Retinal pigment epithelial cell (primary cell): ENCODE measurements at regions not wholly inside any gene's neighbourhood (a gene's known extent, or its start where the extent isn't known, plus 50 kb on each side); places are given as distances from the start of the nearest gene placed in this dataset.

ENCODE experiments used
- DNase-seq: peaks from one replicate; pipeline ENCODE4 v3.0.0-alpha.2; 2010; ENCODE audit warnings: low read depth
- H3K4me3 ChIP-seq: 2 replicates; pipeline ENCODE4 v1.5.1; 2011; ENCODE audit warnings: mild to moderate bottlenecking, low read length, control low read depth, moderate library complexity
- TF ChIP-seq, protein P1 (sequence below): conservative IDR thresholded peaks from 2 replicates; pipeline ENCODE4 v1.5.1; 2011; ENCODE audit warnings: low read depth, low read length, control low read depth, inconsistent platforms

DNA sequence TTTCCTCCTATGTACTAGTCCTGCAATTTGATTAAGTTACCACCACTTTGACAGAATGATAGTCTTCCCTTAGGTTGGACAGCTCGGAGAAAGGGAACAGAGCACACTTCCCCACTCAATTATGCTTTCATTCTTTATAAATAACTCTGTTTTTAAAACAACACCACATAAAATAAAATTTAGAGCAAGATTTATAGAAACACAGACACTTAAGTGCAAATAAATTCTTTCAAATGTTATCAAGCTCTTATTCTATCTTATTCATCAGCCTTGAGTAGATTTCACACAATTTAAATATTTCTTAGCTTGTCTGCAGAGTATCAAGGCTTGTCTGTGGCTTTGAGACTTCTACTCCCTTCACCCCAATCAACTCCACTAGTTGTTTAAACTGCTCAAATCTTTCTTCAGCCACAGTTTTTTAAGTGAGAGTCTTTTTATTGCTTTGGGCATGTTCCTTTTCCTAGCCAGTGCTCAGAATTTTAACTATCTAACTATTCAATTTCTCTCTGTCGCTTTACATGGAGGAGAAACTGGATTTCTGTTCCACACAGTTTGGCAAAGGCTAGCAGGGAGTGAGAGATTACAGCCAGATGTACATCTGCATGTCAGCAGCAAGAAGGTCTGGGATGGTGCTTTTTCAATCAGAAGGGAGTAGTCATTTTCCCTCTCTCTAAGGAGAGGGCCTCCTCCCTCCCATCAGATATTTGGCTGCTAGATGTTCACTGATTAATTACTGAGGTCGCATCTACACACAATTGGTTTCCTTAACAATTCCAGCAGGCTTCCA, 53.1 kb upstream of the PLAC1 start:
- H3K4me3 ChIP-seq = no peak overlapping the region
- TF ChIP-seq, protein P1, sequence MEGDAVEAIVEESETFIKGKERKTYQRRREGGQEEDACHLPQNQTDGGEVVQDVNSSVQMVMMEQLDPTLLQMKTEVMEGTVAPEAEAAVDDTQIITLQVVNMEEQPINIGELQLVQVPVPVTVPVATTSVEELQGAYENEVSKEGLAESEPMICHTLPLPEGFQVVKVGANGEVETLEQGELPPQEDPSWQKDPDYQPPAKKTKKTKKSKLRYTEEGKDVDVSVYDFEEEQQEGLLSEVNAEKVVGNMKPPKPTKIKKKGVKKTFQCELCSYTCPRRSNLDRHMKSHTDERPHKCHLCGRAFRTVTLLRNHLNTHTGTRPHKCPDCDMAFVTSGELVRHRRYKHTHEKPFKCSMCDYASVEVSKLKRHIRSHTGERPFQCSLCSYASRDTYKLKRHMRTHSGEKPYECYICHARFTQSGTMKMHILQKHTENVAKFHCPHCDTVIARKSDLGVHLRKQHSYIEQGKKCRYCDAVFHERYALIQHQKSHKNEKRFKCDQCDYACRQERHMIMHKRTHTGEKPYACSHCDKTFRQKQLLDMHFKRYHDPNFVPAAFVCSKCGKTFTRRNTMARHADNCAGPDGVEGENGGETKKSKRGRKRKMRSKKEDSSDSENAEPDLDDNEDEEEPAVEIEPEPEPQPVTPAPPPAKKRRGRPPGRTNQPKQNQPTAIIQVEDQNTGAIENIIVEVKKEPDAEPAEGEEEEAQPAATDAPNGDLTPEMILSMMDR = no peak
- no peak for DNase-seq
